ENCODE measurements at regions not wholly inside any gene's neighbourhood (a gene's known extent, or its start where the extent isn't known, plus 50 kb on each side); places are given as distances from the start of the nearest gene placed in this dataset.

DNA sequence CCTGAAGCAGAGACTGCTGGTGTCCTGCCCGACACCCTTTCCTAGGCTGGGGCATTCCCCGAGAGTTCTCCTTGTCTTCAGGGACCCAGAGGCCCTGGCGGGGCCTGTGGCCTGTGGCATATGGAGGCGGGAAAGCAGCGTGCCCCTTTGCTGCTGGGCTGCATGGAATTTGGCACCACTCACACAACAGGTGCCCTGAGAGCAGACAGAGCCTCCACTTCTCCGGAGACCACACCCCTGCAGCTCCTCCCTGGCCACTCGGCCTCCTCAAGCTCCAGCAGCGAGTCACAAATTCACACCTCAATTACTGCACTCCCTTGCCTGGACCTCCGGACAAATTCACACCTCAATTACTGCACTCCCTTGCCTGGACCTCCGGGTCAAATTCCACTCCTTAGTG is 1375.2 kb downstream of the TBC1D22A start:
- TF ChIP-seq CTCF (IDR thresholded peaks at IDR 0.05) = no peak
- TF ChIP-seq ZFX (IDR thresholded peaks at IDR 0.05; ENCODE audit: borderline replicate concordance) = no peak
